ENCODE measurements at regions not wholly inside any gene's neighbourhood (a gene's known extent, or its start where the extent isn't known, plus 50 kb on each side); places are given as distances from the start of the nearest gene placed in this dataset.

- no peak for TF ChIP-seq CTCF (IDR thresholded peaks at IDR 0.05; ENCODE audit: poor library complexity)
- TF ChIP-seq EZH2 (IDR thresholded peaks at IDR 0.05; ENCODE audit: borderline replicate concordance): no peak
- no peak for TF ChIP-seq EZH2phosphoT487 (IDR thresholded peaks at IDR 0.05; ENCODE audit: low read depth, severe bottlenecking, unreplicated experiment)
Observed at GRCh38 chr15:70469182-70469581, 294.2 kb downstream of the UACA start.

Data from hepatocyte (in vitro differentiated cells).